Esophagus (tissue), 2 donors: ENCODE measurements at regions not wholly inside any gene's neighbourhood (a gene's known extent, or its start where the extent isn't known, plus 50 kb on each side); places are given as distances from the start of the nearest gene placed in this dataset.
"Not testable (repeated sequence)": the region's sequence is repeated elsewhere in the genome, so short reads cannot be mapped to it uniquely, and the experiment has no call there.

ENCODE experiments used
- H3K27ac ChIP-seq, 2 donors: one replicate each; pipeline ENCODE4 v1.5.1; 2013; ENCODE audit warnings: low read depth in 2 of 2, mild to moderate bottlenecking in 2 of 2, inconsistent platforms in 1 of 2, low read length in 1 of 2, moderate library complexity in 1 of 2
- H3K27me3 ChIP-seq, 2 donors: one replicate each; pipeline ENCODE4 v1.6.1; 2013; ENCODE audit warnings: low read length in 2 of 2, control low read depth in 1 of 2, mild to moderate bottlenecking in 1 of 2; ENCODE audit not compliant: insufficient read depth in 2 of 2, control insufficient read depth in 1 of 2
- H3K36me3 ChIP-seq, 2 donors: one replicate each; pipeline ENCODE4 v1.6.1; 2013; ENCODE audit warnings: low read length in 1 of 2; ENCODE audit not compliant: control insufficient read depth in 2 of 2, insufficient read depth in 2 of 2
- H3K4me1 ChIP-seq, 2 donors: one replicate each; pipeline ENCODE4 v1.6.1; 2013; ENCODE audit warnings: low read length in 1 of 2; ENCODE audit not compliant: control insufficient read depth in 2 of 2, insufficient read depth in 2 of 2
- H3K4me3 ChIP-seq, 2 donors: one replicate each; pipeline ENCODE4 v1.5.1; 2013; ENCODE audit warnings: low read length in 2 of 2, mild to moderate bottlenecking in 2 of 2, low read depth in 1 of 2, moderate library complexity in 1 of 2
- H3K9me3 ChIP-seq, 2 donors: one replicate each; pipeline ENCODE4 v1.6.1; 2013; ENCODE audit warnings: mild to moderate bottlenecking in 2 of 2, low read depth in 1 of 2, low read length in 1 of 2, moderate library complexity in 1 of 2; ENCODE audit not compliant: control insufficient read depth in 2 of 2, insufficient read depth in 1 of 2
- WGBS, 2 donors: extraction: QIAGEN DNeasy Blood & Tissue Kit; methylation state at CpG; one replicate each; pipeline ENCODE4 v1.1.7; 2013; 5-methylcytosine and 5-hydroxymethylcytosine counted together
- donor health status: healthy with polysubstance abuse.
- donor health status: Bipolar disorder and iron deficiency.

- 18 to 21% methylated on average over 1 of the region's 1 CpG for WGBS, 2 donors
- H3K4me1 ChIP-seq, result no peaks in the 10 kb centered on the region
- H3K4me3 ChIP-seq, result no peak overlapping the region
- H3K9me3 ChIP-seq, result no peaks in the 10 kb centered on the region
- H3K36me3 ChIP-seq, result no peaks in the 10 kb centered on the region
- no peaks in the 10 kb centered on the region for H3K27me3 ChIP-seq
- H3K27ac ChIP-seq, result no peak overlapping the region
Observed at GRCh38 chr10:29780096-29780495, 145.3 kb upstream of the SVIL start.

- no peaks in the 10 kb centered on the region for H3K27me3 ChIP-seq
- H3K4me1 ChIP-seq, result peaks cover 0 to 1% of the 10 kb centered on the region in 2 donors
- no peak overlapping the region for H3K27ac ChIP-seq
- H3K4me3 ChIP-seq, result no peak overlapping the region
- 81 to 85% methylated on average over 2 of the region's 2 CpGs for WGBS, 2 donors
- no peaks in the 10 kb centered on the region for H3K36me3 ChIP-seq
- no peaks in the 10 kb centered on the region for H3K9me3 ChIP-seq
Observed at GRCh38 chr10:29776246-29776645, 141.5 kb upstream of the SVIL start.

- no peak overlapping the region for H3K27ac ChIP-seq
- no peak overlapping the region for H3K4me3 ChIP-seq
- H3K4me1 ChIP-seq, result peaks cover 0 to 1% of the 10 kb centered on the region in 2 donors
- H3K27me3 ChIP-seq, result no peaks in the 10 kb centered on the region
- WGBS, 2 donors, result 72 to 86% methylated on average over 2 of the region's 2 CpGs
- H3K9me3 ChIP-seq, result no peaks in the 10 kb centered on the region
- no peaks in the 10 kb centered on the region for H3K36me3 ChIP-seq
Observed at GRCh38 chr10:29774475-29774874, 139.7 kb upstream of the SVIL start.

- Histone ChIP-seq H3K4me1 (peaks cover 0 to 1% of the 10 kb centered on the region in 2 donors), H3K36me3 (no peaks in the 10 kb centered on the region), H3K27ac (no peak overlapping the region), H3K4me3 (no peak overlapping the region), H3K9me3 (no peaks in the 10 kb centered on the region), H3K27me3 (no peaks in the 10 kb centered on the region)
- WGBS, 2 donors, result 72 to 82% methylated on average over 1 of the region's 1 CpG
Observed at GRCh38 chr10:29773675-29774091, 138.9 kb upstream of the SVIL start.

- Histone ChIP-seq H3K9me3 (no peaks in the 10 kb centered on the region), H3K4me3 (no peak overlapping the region), H3K27me3 (no peaks in the 10 kb centered on the region), H3K4me1 (peaks cover 0 to 1% of the 10 kb centered on the region in 2 donors), H3K27ac (no peak overlapping the region), H3K36me3 (no peaks in the 10 kb centered on the region)
- whole genome bisulfite sequencing, 2 donors, result 55 to 72% methylated on average over 5 of the region's 5 CpGs
Observed at GRCh38 chr10:29772403-29772802, 137.6 kb upstream of the SVIL start.

- Histone ChIP-seq H3K4me3 (no peak overlapping the region), H3K4me1 (peaks cover 0 to 1% of the 10 kb centered on the region in 2 donors), H3K27me3 (no peaks in the 10 kb centered on the region), H3K9me3 (no peaks in the 10 kb centered on the region), H3K27ac (no peak overlapping the region), H3K36me3 (no peaks in the 10 kb centered on the region)
- WGBS, 2 donors, result 90 to 91% methylated on average over 5 of the region's 5 CpGs
Observed at GRCh38 chr10:29771376-29771775, 136.6 kb upstream of the SVIL start.

GRCh38 chr10:29769277-29769676, 134.5 kb upstream of the SVIL start:
- H3K4me3 ChIP-seq, H3K27ac ChIP-seq, H3K36me3 ChIP-seq, H3K9me3 ChIP-seq, H3K4me1 ChIP-seq, H3K27me3 ChIP-seq: not testable (repeated sequence)
- 96 to 97% methylated on average over 3 of the region's 4 CpGs for WGBS, 2 donors

GRCh38 chr10:29767968-29768367, 133.2 kb upstream of the SVIL start:
- H3K27ac ChIP-seq, result no peak overlapping the region
- 91% methylated on average over 4 of the region's 4 CpGs for WGBS, 2 donors
- no peaks in the 10 kb centered on the region for H3K27me3 ChIP-seq
- no peaks in the 10 kb centered on the region for H3K9me3 ChIP-seq
- H3K4me1 ChIP-seq, result peaks cover 0 to 1% of the 10 kb centered on the region in 2 donors
- no peak overlapping the region for H3K4me3 ChIP-seq
- no peaks in the 10 kb centered on the region for H3K36me3 ChIP-seq

GRCh38 chr10:29766753-29767152, 132.0 kb upstream of the SVIL start:
- Histone ChIP-seq H3K4me3 (no peak overlapping the region), H3K36me3 (no peaks in the 10 kb centered on the region), H3K27me3 (no peaks in the 10 kb centered on the region), H3K9me3 (no peaks in the 10 kb centered on the region), H3K27ac (no peak overlapping the region), H3K4me1 (no peaks in the 10 kb centered on the region)
- WGBS, 2 donors, result 73 to 76% methylated on average over 3 of the region's 3 CpGs

- WGBS, 2 donors, result 81 to 87% methylated on average over 2 of the region's 2 CpGs
- H3K27me3 ChIP-seq, result no peaks in the 10 kb centered on the region
- H3K27ac ChIP-seq, result no peak overlapping the region
- H3K9me3 ChIP-seq, result no peaks in the 10 kb centered on the region
- H3K4me1 ChIP-seq, result no peaks in the 10 kb centered on the region
- H3K4me3 ChIP-seq, result no peak overlapping the region
- no peaks in the 10 kb centered on the region for H3K36me3 ChIP-seq
Observed at GRCh38 chr10:29765330-29765729, 130.6 kb upstream of the SVIL start.
